ENCODE measurements at regions not wholly inside any gene's neighbourhood (a gene's known extent, or its start where the extent isn't known, plus 50 kb on each side); places are given as distances from the start of the nearest gene placed in this dataset.

DNA sequence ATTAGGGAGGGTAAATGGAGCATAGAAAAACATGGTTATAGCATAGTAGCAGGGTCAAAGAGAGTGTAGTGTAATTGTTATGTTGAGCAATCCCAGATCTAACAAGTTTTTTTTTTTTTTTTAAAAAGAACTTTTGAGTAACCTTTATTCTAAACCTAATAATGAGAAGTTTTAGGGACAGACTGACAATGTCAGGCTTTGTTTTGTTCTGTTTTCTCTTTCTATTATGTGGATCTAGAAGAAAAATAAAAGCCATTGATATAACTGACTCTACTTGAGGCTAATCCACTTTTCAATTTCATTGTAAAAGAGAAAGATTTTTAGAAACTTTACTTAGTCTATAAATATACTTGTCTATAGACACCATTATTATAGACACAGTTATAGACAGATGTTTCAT is 200.0 kb downstream of the FAM170A start:
- TF ChIP-seq ZNF2 (tag by site-specific recombination; IDR thresholded peaks at IDR 0.05): no peak
- no peak for TF ChIP-seq ZNF214 (tag by site-specific recombination; IDR thresholded peaks at IDR 0.05; ENCODE audit: borderline replicate concordance)
- no peak for TF ChIP-seq HOXD13 (CRISPR knock-in tag; IDR thresholded peaks at IDR 0.05; ENCODE audit: borderline replicate concordance)
- TF ChIP-seq ZNF501 (tag by site-specific recombination; IDR thresholded peaks at IDR 0.05): no peak
- TF ChIP-seq ZNF548 (tag by site-specific recombination; IDR thresholded peaks at IDR 0.05): no peak
- TF ChIP-seq ZNF324 (tag by site-specific recombination; IDR thresholded peaks at IDR 0.05): no peak
- TF ChIP-seq WT1 (tag by site-specific recombination; IDR thresholded peaks at IDR 0.05): no peak
- TF ChIP-seq ZNF785 (tag by site-specific recombination; IDR thresholded peaks at IDR 0.05): no peak
- TF ChIP-seq ZNF530 (tag by site-specific recombination; IDR thresholded peaks at IDR 0.05; ENCODE audit: low read depth): no peak
- TF ChIP-seq ZNF639 (tag by site-specific recombination; IDR thresholded peaks at IDR 0.05): no peak
- no peak for TF ChIP-seq SP7 (tag by site-specific recombination; IDR thresholded peaks at IDR 0.05)
- no peak for TF ChIP-seq ZNF146 (tag by site-specific recombination; IDR thresholded peaks at IDR 0.05)
- TF ChIP-seq BCL11B (tag by site-specific recombination; IDR thresholded peaks at IDR 0.05; ENCODE audit: low read depth): no peak
- TF ChIP-seq, protein P1, sequence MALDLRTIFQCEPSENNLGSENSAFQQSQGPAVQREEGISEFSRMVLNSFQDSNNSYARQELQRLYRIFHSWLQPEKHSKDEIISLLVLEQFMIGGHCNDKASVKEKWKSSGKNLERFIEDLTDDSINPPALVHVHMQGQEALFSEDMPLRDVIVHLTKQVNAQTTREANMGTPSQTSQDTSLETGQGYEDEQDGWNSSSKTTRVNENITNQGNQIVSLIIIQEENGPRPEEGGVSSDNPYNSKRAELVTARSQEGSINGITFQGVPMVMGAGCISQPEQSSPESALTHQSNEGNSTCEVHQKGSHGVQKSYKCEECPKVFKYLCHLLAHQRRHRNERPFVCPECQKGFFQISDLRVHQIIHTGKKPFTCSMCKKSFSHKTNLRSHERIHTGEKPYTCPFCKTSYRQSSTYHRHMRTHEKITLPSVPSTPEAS (tag by site-specific recombination; IDR thresholded peaks at IDR 0.05): no peak
- POLR2A ChIA-PET: no interaction called here

GRCh38 chr5:119833176-119833575 is 203.8 kb downstream of the FAM170A start:
- no peaks in the 10 kb centered on the region for H3K9me3 ChIP-seq (ENCODE audit: control insufficient read depth, insufficient read depth, low read depth, low read length)
- H3K4me1 ChIP-seq (ENCODE audit: control insufficient read depth, insufficient read depth, low read length): no peaks in the 10 kb centered on the region
- TF ChIP-seq ZBTB17 (tag by site-specific recombination; IDR thresholded peaks at IDR 0.05) (no peak), ZNF112 (tag by site-specific recombination; IDR thresholded peaks at IDR 0.05) (no peak), MEIS1 (CRISPR knock-in tag; IDR thresholded peaks at IDR 0.05; ENCODE audit: borderline replicate concordance) (no peak), GLIS2 (tag by site-specific recombination; IDR thresholded peaks at IDR 0.05) (no peak), ZNF549 (tag by site-specific recombination; IDR thresholded peaks at IDR 0.05) (no peak), ZNF777 (tag by site-specific recombination; IDR thresholded peaks at IDR 0.05; ENCODE audit: borderline replicate concordance) (no peak), ZNF366 (tag by site-specific recombination; conservative IDR thresholded peaks at IDR 0.05) (no peak), ZNF292 (tag by site-specific recombination; IDR thresholded peaks at IDR 0.05; ENCODE audit: borderline replicate concordance, low read depth) (no peak), ZFHX2 (tag by site-specific recombination; conservative IDR thresholded peaks at IDR 0.05) (no peak)
- TF ChIP-seq, protein P2, sequence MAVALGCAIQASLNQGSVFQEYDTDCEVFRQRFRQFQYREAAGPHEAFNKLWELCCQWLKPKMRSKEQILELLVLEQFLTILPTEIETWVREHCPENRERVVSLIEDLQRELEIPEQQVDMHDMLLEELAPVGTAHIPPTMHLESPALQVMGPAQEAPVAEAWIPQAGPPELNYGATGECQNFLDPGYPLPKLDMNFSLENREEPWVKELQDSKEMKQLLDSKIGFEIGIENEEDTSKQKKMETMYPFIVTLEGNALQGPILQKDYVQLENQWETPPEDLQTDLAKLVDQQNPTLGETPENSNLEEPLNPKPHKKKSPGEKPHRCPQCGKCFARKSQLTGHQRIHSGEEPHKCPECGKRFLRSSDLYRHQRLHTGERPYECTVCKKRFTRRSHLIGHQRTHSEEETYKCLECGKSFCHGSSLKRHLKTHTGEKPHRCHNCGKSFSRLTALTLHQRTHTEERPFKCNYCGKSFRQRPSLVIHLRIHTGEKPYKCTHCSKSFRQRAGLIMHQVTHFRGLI (tag by site-specific recombination; IDR thresholded peaks at IDR 0.05): no peak
- TF ChIP-seq, protein P3, sequence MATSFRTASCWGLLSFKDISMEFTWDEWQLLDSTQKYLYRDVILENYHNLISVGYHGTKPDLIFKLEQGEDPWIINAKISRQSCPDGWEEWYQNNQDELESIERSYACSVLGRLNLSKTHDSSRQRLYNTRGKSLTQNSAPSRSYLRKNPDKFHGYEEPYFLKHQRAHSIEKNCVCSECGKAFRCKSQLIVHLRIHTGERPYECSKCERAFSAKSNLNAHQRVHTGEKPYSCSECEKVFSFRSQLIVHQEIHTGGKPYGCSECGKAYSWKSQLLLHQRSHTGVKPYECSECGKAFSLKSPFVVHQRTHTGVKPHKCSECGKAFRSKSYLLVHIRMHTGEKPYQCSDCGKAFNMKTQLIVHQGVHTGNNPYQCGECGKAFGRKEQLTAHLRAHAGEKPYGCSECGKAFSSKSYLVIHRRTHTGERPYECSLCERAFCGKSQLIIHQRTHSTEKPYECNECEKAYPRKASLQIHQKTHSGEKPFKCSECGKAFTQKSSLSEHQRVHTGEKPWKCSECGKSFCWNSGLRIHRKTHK (tag by site-specific recombination; IDR thresholded peaks at IDR 0.05): no peak
- TF ChIP-seq, protein P4, sequence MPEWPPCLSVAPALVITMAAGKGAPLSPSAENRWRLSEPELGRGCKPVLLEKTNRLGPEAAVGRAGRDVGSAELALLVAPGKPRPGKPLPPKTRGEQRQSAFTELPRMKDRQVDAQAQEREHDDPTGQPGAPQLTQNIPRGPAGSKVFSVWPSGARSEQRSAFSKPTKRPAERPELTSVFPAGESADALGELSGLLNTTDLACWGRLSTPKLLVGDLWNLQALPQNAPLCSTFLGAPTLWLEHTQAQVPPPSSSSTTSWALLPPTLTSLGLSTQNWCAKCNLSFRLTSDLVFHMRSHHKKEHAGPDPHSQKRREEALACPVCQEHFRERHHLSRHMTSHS (tag by site-specific recombination; IDR thresholded peaks at IDR 0.05): no peak
- TF ChIP-seq, protein P5, sequence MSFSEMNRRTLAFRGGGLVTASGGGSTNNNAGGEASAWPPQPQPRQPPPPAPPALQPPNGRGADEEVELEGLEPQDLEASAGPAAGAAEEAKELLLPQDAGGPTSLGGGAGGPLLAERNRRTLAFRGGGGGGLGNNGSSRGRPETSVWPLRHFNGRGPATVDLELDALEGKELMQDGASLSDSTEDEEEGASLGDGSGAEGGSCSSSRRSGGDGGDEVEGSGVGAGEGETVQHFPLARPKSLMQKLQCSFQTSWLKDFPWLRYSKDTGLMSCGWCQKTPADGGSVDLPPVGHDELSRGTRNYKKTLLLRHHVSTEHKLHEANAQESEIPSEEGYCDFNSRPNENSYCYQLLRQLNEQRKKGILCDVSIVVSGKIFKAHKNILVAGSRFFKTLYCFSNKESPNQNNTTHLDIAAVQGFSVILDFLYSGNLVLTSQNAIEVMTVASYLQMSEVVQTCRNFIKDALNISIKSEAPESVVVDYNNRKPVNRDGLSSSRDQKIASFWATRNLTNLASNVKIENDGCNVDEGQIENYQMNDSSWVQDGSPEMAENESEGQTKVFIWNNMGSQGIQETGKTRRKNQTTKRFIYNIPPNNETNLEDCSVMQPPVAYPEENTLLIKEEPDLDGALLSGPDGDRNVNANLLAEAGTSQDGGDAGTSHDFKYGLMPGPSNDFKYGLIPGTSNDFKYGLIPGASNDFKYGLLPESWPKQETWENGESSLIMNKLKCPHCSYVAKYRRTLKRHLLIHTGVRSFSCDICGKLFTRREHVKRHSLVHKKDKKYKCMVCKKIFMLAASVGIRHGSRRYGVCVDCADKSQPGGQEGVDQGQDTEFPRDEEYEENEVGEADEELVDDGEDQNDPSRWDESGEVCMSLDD (tag by site-specific recombination; IDR thresholded peaks at IDR 0.05): no peak
- ChIA-PET CTCF (no interaction called here), POLR2A (no interaction called here)
- H3K36me3 ChIP-seq (ENCODE audit: control insufficient read depth in 2 of 2, insufficient read depth in 1 of 2, low read length in 2 of 2): no peaks in the 10 kb centered on the region
- H3K4me3 ChIP-seq (ENCODE audit: low read depth, low read length): no peak overlapping the region
- no peak overlapping the region for H3K27ac ChIP-seq (ENCODE audit: extremely low read depth, low read depth, low read length)

More for the DNA sequence above, 200.0 kb downstream of the FAM170A start:
- H3K4me3 ChIP-seq (ENCODE audit: low read depth, low read length): no peak overlapping the region
- CTCF ChIA-PET: no interaction called here
- H3K4me1 ChIP-seq (ENCODE audit: control insufficient read depth, insufficient read depth, low read length): no peaks in the 10 kb centered on the region
- no peaks in the 10 kb centered on the region for H3K9me3 ChIP-seq (ENCODE audit: control insufficient read depth, insufficient read depth, low read depth, low read length)
- H3K27ac ChIP-seq (ENCODE audit: extremely low read depth, low read depth, low read length): no peak overlapping the region
- no peaks in the 10 kb centered on the region for H3K36me3 ChIP-seq (ENCODE audit: control insufficient read depth in 2 of 2, insufficient read depth in 1 of 2, low read length in 2 of 2)

Data from HEK293 (cell line).